Stimulated activated CD4-positive, alpha-beta T cell treated with anti-CD3 and anti-CD28 coated beads, TNF-alpha, amount 100 ng/mL, for 48 hours (primary cell): ENCODE measurements at regions not wholly inside any gene's neighbourhood (a gene's known extent, or its start where the extent isn't known, plus 50 kb on each side); places are given as distances from the start of the nearest gene placed in this dataset.
A peak's percentile ranks its signal among the peaks of the same experiment; 100 is the strongest.

Source experiments
- DNase-seq, 3 donors: peaks; one replicate each; pipeline ENCODE4 v3.0.0-alpha.2; 2020; ENCODE audit warnings: low read depth in 3 of 3

GRCh38 chrX:40278340-40279090, 180.8 kb upstream of the BCOR start:
- no peak for DNase-seq

- no peak for DNase-seq
Measured at GRCh38 chrX:40277672-40278071, 179.9 kb upstream of the BCOR start.

DNA sequence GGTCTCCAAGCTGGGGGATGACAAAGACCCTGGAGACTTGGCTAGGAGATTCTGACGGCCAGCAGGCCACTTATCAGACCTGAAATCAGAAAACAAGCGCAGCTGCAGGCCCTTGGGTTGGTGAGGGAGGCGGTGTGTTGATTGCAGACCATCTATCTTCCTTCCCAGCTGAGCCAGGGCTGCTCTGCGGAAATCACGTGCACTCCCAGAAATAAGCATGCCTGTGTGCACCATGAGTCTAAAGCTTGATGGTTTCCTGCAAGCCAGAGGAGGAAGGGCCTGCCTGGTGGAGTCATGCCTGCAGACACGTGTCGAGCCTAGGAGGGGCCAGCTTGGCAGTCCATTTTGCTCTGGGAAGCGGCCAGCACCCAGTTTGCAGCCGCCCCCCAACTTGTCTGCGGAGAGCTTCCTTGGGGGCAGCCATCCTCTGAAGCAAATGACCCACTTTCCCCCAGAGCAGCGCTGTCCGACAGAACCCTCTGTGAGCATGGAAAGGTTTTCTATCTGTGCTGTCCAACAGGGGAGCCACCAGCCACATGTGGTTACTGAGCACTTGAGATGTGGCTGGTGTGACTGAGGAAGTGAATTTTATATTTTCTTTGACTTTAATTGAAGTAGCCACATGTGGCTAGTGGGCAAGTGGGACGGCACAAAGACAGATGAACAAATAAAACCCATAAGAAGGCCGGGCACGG, 175.7 kb upstream of the BCOR start:
- DNase-seq: no peak

GRCh38 chrX:40272776-40273175, 175.0 kb upstream of the BCOR start:
- DNase-seq: no peak

- DNase-seq: no peak
Measured at GRCh38 chrX:40272141-40272540, 174.4 kb upstream of the BCOR start.

- no peak for DNase-seq
Measured at GRCh38 chrX:40268188-40268520, 170.4 kb upstream of the BCOR start.

DNA sequence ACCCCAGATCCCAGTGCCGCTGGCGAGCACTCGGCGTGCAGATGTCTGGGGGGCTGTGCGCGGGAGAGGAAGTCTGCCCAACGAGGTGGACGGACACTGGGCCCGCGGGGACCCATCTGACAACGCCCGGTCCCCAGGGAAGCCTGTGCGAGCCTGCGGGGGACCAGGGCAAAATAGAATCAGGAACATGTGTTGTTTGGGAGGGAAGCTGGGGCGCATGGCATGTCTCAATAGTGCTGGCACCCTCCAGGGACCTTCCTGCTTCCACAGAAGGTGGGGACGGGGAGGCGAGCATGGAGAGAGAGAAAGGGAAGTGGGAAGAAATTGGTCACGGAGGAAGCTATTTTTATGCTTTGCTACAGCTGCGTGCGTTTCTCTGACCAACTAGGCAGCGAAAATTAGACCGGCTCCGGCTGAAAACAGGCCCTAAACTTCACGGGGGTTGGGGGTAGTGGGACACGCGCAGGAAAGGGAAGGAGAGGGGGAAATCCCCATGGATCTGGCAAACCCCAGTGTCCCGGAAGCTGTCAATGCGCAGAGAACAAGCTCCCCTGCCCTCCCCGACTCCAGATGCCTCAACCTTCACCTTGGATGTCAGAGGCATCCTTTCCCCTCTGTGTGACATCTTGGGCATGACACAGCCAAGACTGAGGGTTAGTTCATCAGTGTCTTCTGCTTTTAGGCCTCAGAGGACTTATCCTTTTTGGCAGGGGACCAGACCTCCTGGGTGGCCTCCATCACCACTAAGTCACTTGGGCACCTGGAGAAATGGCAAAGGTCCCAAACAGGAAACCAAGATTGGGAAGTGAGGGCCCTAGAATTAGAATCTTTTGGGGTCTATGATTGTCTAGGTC, 169.8 kb upstream of the BCOR start:
- DNase-seq: no peak

- DNase-seq: peak; percentile 9 to 41 (median 28)
Measured at GRCh38 chrX:40266490-40267333, 169.0 kb upstream of the BCOR start.

- DNase-seq: no peak
Measured at GRCh38 chrX:40265936-40266335, 168.2 kb upstream of the BCOR start.

DNA sequence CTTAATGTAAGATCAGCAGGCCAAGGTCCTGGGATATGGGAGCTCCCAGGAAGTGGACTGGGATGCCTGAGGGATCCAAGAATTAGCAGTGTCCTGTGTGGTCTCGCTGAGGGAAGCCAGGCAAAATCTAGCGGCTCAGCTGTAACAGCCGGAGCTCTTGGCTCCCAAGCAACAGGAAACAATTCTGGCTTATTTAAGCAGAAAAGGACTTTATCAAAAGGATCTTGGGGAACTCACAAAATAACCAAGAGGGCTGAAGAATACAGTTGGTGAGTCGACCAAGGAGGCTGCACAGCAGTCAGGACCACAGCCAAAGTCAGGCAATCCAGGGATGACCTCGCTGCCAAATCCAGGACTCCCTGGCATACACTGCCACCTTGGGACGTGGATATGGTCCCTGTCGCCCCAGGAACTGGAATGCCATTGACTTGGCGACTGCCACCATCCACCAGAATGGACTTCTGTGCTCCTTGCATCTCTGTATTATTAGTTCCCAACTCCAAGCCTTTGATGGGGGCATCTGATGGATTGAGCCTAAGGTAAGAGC, 165.3 kb upstream of the BCOR start:
- DNase-seq: no peak

- no peak for DNase-seq
Measured at GRCh38 chrX:40262157-40263013, 164.6 kb upstream of the BCOR start.

- DNase-seq: no peak
Measured at GRCh38 chrX:40261833-40262156, 164.0 kb upstream of the BCOR start.

DNA sequence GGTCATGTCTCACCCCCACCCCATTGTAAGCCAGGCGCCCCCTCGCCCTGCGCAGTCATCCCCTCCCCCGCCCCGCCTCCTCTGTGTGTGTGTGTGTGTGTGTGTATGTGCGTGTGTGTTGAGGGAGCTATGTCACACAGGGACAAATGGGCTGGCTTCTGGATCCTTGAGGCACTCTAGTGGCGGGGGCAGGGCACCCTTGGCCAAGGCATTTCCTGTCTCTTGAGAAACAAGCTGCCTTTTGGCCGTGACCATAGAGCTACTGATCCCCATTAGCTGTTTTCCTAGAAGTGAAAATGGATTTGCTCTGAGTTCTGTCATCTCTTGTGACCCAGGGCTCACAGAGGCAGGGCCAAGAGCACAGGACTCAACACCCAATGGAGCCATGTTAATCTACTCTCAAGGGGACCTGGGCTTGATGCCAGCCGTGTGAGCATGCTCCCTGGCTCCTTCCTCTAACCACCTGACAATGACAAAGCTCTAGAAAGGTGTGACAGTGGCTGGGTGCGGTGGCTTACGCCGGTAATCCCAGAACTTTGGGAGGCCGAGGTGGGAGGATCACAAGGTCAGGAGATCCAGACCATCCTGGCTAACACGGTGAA, 162.5 kb upstream of the BCOR start:
- DNase-seq: no peak

GRCh38 chrX:40258909-40259308, 161.2 kb upstream of the BCOR start:
- no peak for DNase-seq

- DNase-seq: no peak
Measured at GRCh38 chrX:40253771-40254170, 156.0 kb upstream of the BCOR start.

DNA sequence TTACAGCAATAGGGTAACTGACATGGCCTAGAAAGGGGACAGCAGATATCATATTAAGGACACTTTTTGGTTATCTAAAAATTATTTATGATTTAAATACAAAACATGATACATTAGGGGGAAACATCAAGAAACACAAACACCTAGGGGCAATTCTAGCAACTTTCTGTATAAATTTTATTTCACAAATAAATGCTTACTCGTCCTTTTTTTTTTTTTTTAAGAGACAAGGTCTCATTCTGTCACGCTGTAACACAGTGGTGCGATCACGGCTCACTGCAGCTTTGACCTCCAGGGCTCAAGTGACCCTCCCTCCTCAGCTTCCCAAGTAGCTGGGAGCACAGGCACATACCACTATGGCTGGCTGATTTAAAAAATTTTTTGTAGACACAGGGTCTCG, 151.8 kb upstream of the BCOR start:
- DNase-seq: no peak

DNA sequence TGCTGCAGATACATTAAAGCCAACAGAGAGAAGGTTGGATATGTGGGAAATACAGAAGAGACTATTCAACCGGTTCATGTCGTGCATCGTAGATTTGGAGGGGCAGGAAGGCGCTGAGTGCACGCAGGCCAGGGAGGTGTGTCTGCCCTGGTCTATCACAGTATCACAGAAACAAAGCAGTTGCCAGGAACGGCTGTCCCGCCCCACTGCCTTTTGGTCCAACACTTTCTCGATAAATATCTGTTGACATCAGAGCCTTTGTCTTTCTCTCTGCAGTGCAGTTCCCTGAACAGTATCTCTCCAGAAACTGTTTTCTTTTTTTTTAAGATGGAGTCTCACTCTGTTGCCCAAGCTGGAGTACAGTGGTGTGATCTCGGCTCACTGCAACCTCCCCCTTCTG, 151.1 kb upstream of the BCOR start:
- no peak for DNase-seq

DNA sequence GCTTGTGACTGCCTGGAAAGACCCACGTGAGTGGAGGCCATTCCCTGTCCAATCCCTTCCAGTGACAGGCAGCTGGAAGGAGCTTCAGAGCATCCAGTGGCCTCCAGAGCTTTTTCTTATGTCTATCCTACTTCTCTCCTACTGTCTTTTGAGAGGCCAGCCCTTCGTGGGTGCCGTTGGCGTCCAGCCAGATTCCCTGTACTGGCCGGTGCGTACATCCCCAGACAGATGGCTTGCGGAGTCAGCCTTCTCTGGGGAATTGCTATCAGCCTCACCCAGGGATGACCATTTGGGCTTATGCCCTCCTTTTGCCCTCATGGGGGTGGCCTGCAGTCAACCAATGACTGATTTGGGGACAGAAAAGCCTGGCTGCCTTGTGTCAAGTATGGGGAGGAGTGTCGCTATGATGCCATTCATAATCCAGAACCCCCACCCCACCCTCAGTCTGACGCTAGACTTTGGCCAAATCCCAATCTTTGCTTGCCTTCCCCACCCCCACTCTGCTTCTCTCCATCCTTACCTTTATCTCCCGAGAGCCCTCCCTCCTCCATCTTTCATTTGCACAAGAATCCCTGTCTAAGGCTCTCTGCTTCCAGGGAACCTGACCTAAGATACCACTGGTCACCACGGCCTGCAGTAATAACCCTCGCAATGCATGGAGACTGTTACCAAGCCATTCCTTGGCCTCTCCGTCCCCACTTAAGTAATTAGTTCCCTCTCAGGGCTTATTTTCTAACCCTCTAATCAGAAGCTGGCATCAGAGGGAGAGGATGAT, 150.3 kb upstream of the BCOR start:
- DNase-seq: no peak

DNA sequence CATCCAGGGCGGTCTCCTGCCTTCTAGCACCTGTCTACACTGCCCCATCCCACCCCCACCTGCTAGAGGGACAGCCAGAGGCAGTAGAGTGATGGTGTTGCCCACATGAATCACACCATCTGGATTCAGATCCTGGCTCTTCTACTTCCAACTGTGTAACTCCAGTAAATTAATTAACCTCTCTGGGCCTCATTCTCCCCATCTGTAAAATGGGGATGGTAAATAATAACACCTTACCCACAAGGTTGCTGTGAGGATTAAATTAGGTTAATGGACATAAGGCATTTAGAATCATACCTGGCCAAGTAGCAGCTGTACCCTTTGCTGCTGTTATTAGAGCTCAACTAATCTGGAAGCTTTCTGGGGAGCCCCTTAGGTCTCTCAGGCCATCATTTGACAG, 149.6 kb upstream of the BCOR start:
- DNase-seq: no peak
